Choroid plexus epithelial cell (primary cell): ENCODE measurements at regions not wholly inside any gene's neighbourhood (a gene's known extent, or its start where the extent isn't known, plus 50 kb on each side); places are given as distances from the start of the nearest gene placed in this dataset.

Experiments
- DNase-seq: peaks from one replicate; pipeline ENCODE4 v3.0.0-alpha.2; 2010; ENCODE audit warnings: low read depth
- H3K4me3 ChIP-seq: 2 replicates; pipeline ENCODE4 v1.5.1; 2011; ENCODE audit warnings: low read depth, mild to moderate bottlenecking, control low read depth, low read length, moderate library complexity
- CTCF ChIP-seq: conservative IDR thresholded peaks from 2 replicates; pipeline ENCODE4 v1.5.1; 2011; ENCODE audit warnings: low read depth, mild to moderate bottlenecking, control low read depth, inconsistent platforms, low read length, moderate library complexity

- TF ChIP-seq CTCF: no peak
- DNase-seq: no peak
- H3K4me3 ChIP-seq: no peak overlapping the region
Observed at GRCh38 chr3:106265704-106266103, 396.9 kb upstream of the CBLB start.

- no peak for TF ChIP-seq CTCF
- no peak for DNase-seq
- no peak overlapping the region for H3K4me3 ChIP-seq
Observed at GRCh38 chr3:106268696-106269095, 399.9 kb upstream of the CBLB start.

GRCh38 chr3:106272302-106272701 is 403.5 kb upstream of the CBLB start:
- TF ChIP-seq CTCF: no peak
- H3K4me3 ChIP-seq: no peak overlapping the region
- no peak for DNase-seq

GRCh38 chr3:106275592-106275991 is 406.8 kb upstream of the CBLB start:
- no peak for TF ChIP-seq CTCF
- DNase-seq: no peak
- no peak overlapping the region for H3K4me3 ChIP-seq

- no peak overlapping the region for H3K4me3 ChIP-seq
- no peak for TF ChIP-seq CTCF
- no peak for DNase-seq
Observed at GRCh38 chr3:106276151-106276550, 407.3 kb upstream of the CBLB start.

- DNase-seq: no peak
- H3K4me3 ChIP-seq: no peak overlapping the region
- no peak for TF ChIP-seq CTCF
Observed at GRCh38 chr3:106276755-106277612, 408.2 kb upstream of the CBLB start.

GRCh38 chr3:106277731-106278130 is 408.9 kb upstream of the CBLB start:
- no peak for TF ChIP-seq CTCF
- no peak for DNase-seq
- H3K4me3 ChIP-seq: no peak overlapping the region
